ENCODE measurements at regions not wholly inside any gene's neighbourhood (a gene's known extent, or its start where the extent isn't known, plus 50 kb on each side); places are given as distances from the start of the nearest gene placed in this dataset.
"Not testable (repeated sequence)": the region's sequence is repeated elsewhere in the genome, so short reads cannot be mapped to it uniquely, and the experiment has no call there.

DNA sequence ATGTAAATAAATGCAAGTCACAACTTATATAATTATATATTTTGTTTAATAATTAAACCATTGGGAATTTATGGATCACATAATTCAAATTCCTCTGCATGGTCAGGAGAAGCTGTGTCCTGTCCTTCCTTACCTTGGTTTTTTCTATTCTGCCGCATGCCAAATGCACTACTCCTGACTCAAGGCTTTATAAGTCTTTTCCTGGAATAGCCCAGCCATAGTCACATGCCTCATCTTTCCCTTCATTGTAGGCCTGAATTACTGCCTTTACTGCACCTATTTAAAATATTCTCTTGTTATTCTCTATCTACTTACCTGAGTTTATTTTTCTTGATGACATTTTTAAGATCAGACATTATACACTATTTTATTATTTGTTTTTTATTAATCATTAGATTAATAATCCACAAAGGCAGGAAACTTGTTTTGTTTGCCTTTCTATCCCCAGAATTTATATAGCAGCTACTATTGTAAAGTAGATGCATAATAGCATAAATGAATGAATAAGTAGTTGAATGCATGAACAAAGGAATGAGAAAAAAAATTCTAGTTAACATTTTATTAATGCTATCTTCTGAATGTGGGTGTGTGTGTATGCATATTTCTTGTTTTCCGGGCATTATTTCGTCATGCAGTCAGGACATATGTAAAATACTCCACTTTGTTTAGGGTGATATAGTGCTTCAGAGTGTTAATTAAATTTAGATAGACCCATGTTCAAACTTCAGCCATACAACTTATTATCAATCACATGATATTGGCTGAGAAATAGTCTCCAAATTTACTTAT, 955.4 kb upstream of the CDH18 start:
- H3K27me3 ChIP-seq (ENCODE audit: control insufficient read depth in 1 of 2, insufficient read depth in 2 of 2, low read length in 2 of 2); H3K4me1 ChIP-seq (ENCODE audit: insufficient read depth, low read length); H3K4me3 ChIP-seq (ENCODE audit: low read depth in 1 of 2, low read length in 2 of 2); H3K9me3 ChIP-seq (ENCODE audit: low read length); H3K36me3 ChIP-seq (ENCODE audit: insufficient read depth, low read length); H3K27ac ChIP-seq (ENCODE audit: low read depth, low read length); H3K9ac ChIP-seq (ENCODE audit: low read length): not testable (repeated sequence)

GRCh38 chr5:20942603-20943002, 954.6 kb upstream of the CDH18 start:
- H3K9ac ChIP-seq (ENCODE audit: low read length); H3K9me3 ChIP-seq (ENCODE audit: low read length); H3K27ac ChIP-seq (ENCODE audit: low read depth, low read length); H3K36me3 ChIP-seq (ENCODE audit: insufficient read depth, low read length); H3K4me1 ChIP-seq (ENCODE audit: insufficient read depth, low read length); H3K27me3 ChIP-seq (ENCODE audit: control insufficient read depth in 1 of 2, insufficient read depth in 2 of 2, low read length in 2 of 2); H3K4me3 ChIP-seq (ENCODE audit: low read depth in 1 of 2, low read length in 2 of 2): not testable (repeated sequence)

DNA sequence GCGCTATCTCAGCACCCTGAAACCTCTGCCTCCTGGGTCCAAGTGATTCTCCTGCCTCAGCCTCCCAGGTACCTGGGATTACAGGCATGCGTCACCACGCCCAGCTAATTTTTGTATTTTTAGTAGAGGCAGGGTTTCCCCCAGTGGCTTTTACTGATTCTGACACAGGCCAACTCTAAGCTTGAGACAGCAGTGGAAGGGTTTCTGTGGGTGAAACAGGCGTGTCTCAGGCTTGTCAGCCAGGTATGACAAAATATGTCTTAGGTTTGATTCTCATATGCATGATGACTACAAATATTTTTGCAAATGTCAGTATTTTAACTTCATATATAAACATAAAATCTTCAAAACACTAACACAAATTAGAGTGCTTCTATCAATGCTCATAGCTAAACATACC, 952.8 kb upstream of the CDH18 start:
- H3K27me3 ChIP-seq (ENCODE audit: control insufficient read depth in 1 of 2, insufficient read depth in 2 of 2, low read length in 2 of 2); H3K36me3 ChIP-seq (ENCODE audit: insufficient read depth, low read length); H3K9ac ChIP-seq (ENCODE audit: low read length); H3K4me3 ChIP-seq (ENCODE audit: low read depth in 1 of 2, low read length in 2 of 2); H3K9me3 ChIP-seq (ENCODE audit: low read length); H3K4me1 ChIP-seq (ENCODE audit: insufficient read depth, low read length); H3K27ac ChIP-seq (ENCODE audit: low read depth, low read length): not testable (repeated sequence)

GRCh38 chr5:20890936-20891335, 902.9 kb upstream of the CDH18 start:
- not testable (repeated sequence) for H3K36me3 ChIP-seq (ENCODE audit: insufficient read depth, low read length); H3K4me3 ChIP-seq (ENCODE audit: low read depth in 1 of 2, low read length in 2 of 2); H3K4me1 ChIP-seq (ENCODE audit: insufficient read depth, low read length); H3K27me3 ChIP-seq (ENCODE audit: control insufficient read depth in 1 of 2, insufficient read depth in 2 of 2, low read length in 2 of 2); H3K9ac ChIP-seq (ENCODE audit: low read length); H3K27ac ChIP-seq (ENCODE audit: low read depth, low read length); H3K9me3 ChIP-seq (ENCODE audit: low read length)

- H3K36me3 ChIP-seq (ENCODE audit: insufficient read depth, low read length); H3K27ac ChIP-seq (ENCODE audit: low read depth, low read length); H3K27me3 ChIP-seq (ENCODE audit: control insufficient read depth in 1 of 2, insufficient read depth in 2 of 2, low read length in 2 of 2); H3K9ac ChIP-seq (ENCODE audit: low read length); H3K4me1 ChIP-seq (ENCODE audit: insufficient read depth, low read length); H3K9me3 ChIP-seq (ENCODE audit: low read length); H3K4me3 ChIP-seq (ENCODE audit: low read depth in 1 of 2, low read length in 2 of 2): not testable (repeated sequence)
Observed at GRCh38 chr5:20875726-20876125, 887.7 kb upstream of the CDH18 start.

GRCh38 chr5:20865892-20866291, 877.9 kb upstream of the CDH18 start:
- H3K4me1 ChIP-seq (ENCODE audit: insufficient read depth, low read length); H3K27me3 ChIP-seq (ENCODE audit: control insufficient read depth in 1 of 2, insufficient read depth in 2 of 2, low read length in 2 of 2); H3K36me3 ChIP-seq (ENCODE audit: insufficient read depth, low read length); H3K4me3 ChIP-seq (ENCODE audit: low read depth in 1 of 2, low read length in 2 of 2); H3K27ac ChIP-seq (ENCODE audit: low read depth, low read length); H3K9ac ChIP-seq (ENCODE audit: low read length); H3K9me3 ChIP-seq (ENCODE audit: low read length): not testable (repeated sequence)

GRCh38 chr5:20833081-20833627, 845.2 kb upstream of the CDH18 start:
- no peak overlapping the region for H3K4me3 ChIP-seq (ENCODE audit: low read depth in 1 of 2, low read length in 2 of 2)
- H3K4me1 ChIP-seq (ENCODE audit: insufficient read depth, low read length): no peaks in the 10 kb centered on the region
- H3K9me3 ChIP-seq (ENCODE audit: low read length): no peaks in the 10 kb centered on the region
- no peak overlapping the region for H3K27ac ChIP-seq (ENCODE audit: low read depth, low read length)
- H3K36me3 ChIP-seq (ENCODE audit: insufficient read depth, low read length): no peaks in the 10 kb centered on the region
- no peaks in the 10 kb centered on the region for H3K27me3 ChIP-seq (ENCODE audit: control insufficient read depth in 1 of 2, insufficient read depth in 2 of 2, low read length in 2 of 2)
- H3K9ac ChIP-seq (ENCODE audit: low read length): no peak overlapping the region

DNA sequence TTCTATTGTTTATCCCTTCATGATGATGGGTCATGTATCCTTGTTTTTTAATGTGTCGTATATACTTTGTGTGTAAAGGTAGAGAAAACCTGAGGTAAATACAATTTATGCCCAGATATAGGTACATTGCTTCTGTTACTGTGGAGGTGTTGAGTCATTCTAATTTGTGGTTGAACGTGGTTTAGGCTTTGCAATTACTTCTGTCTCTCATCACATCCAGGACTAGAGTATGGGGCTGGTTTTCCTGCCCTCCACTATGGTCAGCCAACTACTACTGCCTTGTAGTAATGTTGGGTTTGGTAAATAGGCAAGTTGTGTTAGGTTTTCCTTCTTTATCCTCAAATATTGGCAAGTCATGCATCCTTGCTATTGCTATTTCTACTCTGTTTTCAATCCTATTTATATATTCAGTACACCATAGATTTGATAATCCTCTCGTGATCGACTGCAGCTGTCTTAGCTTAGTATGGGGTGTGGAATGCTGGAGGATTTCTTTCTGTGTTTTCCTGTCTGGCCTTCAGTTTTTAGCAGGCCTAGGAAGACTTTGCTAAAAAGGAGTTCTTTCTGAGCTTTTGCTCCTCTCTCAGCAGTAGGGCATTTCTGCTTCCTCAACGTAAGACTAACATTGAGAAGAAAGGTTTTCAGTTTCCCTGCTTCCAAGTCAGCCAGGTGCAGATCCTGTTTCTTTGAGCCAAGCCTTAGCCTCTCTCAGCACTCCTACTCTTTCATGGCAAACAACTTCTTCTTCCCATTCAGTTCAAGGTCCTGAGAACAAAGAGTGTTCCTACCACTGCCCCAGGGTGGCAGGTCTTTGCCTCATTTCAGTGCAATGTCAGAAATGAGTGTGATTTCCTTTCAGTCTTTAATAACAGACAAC, 844.4 kb upstream of the CDH18 start:
- H3K27me3 ChIP-seq (ENCODE audit: control insufficient read depth in 1 of 2, insufficient read depth in 2 of 2, low read length in 2 of 2): no peaks in the 10 kb centered on the region
- no peak overlapping the region for H3K27ac ChIP-seq (ENCODE audit: low read depth, low read length)
- no peaks in the 10 kb centered on the region for H3K4me1 ChIP-seq (ENCODE audit: insufficient read depth, low read length)
- no peaks in the 10 kb centered on the region for H3K9me3 ChIP-seq (ENCODE audit: low read length)
- H3K4me3 ChIP-seq (ENCODE audit: low read depth in 1 of 2, low read length in 2 of 2): no peak overlapping the region
- no peak overlapping the region for H3K9ac ChIP-seq (ENCODE audit: low read length)
- H3K36me3 ChIP-seq (ENCODE audit: insufficient read depth, low read length): no peaks in the 10 kb centered on the region

DNA sequence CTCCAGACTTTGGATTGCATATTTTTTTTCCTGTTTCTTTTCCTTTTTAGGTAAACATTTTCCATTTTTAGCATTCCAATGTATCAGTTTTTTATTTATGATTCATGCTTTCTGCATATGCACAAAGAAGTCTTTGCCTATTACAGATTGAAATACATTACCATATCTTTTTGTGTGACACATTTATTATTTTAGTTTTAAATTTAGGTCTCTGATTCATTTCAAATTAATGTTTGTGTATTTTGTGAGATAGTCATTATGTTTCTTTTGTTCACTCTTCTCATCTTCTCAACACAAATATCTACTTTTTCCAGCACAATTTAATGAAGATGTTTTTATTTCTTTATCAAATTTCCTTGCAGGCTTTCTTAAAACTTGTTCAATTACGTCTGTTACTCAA, 838.0 kb upstream of the CDH18 start:
- not testable (repeated sequence) for H3K9ac ChIP-seq (ENCODE audit: low read length); H3K4me1 ChIP-seq (ENCODE audit: insufficient read depth, low read length); H3K36me3 ChIP-seq (ENCODE audit: insufficient read depth, low read length); H3K27ac ChIP-seq (ENCODE audit: low read depth, low read length); H3K4me3 ChIP-seq (ENCODE audit: low read depth in 1 of 2, low read length in 2 of 2); H3K9me3 ChIP-seq (ENCODE audit: low read length); H3K27me3 ChIP-seq (ENCODE audit: control insufficient read depth in 1 of 2, insufficient read depth in 2 of 2, low read length in 2 of 2)

DNA sequence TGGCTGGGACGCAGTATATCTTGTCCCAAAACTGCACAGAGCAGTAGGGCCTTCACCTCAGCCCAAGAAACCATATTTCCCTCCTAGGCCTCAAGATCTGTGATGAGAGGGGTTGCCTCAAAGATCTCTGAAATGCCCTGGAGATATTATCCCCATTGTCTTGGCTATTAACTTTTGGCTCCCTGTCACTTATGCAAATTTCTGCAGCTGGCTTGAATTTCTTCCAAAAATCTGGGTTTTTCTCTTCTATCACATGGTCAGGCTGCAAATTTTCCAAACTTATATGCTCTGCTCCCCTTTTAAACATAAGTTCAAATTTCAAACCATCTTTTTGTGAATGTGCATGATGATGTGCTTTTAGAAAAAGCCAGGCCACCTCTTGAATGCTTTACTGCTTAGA, 809.2 kb upstream of the CDH18 start:
- not testable (repeated sequence) for H3K9me3 ChIP-seq (ENCODE audit: low read length); H3K9ac ChIP-seq (ENCODE audit: low read length); H3K36me3 ChIP-seq (ENCODE audit: insufficient read depth, low read length); H3K4me1 ChIP-seq (ENCODE audit: insufficient read depth, low read length); H3K4me3 ChIP-seq (ENCODE audit: low read depth in 1 of 2, low read length in 2 of 2); H3K27me3 ChIP-seq (ENCODE audit: control insufficient read depth in 1 of 2, insufficient read depth in 2 of 2, low read length in 2 of 2); H3K27ac ChIP-seq (ENCODE audit: low read depth, low read length)

DNA sequence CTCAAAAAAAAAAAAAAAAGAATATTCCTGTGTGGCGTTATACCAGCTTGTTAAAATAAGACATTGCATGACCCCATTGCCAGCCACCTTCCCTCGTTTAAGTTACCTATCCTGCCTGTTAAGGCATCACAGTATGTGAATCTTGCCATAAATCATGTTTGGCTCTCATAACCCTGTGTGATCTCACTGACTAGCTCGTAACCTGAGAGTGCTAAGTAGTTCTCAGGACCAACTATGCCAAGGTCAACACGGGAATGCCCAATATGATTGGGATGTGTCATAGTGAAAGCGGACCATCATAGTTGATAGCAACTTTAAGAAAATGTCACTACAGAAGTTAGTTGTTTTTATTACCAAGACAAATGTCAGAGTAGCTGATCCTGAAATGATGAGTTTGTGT, 796.8 kb upstream of the CDH18 start:
- not testable (repeated sequence) for H3K4me1 ChIP-seq (ENCODE audit: insufficient read depth, low read length); H3K9ac ChIP-seq (ENCODE audit: low read length); H3K9me3 ChIP-seq (ENCODE audit: low read length); H3K27me3 ChIP-seq (ENCODE audit: control insufficient read depth in 1 of 2, insufficient read depth in 2 of 2, low read length in 2 of 2); H3K4me3 ChIP-seq (ENCODE audit: low read depth in 1 of 2, low read length in 2 of 2); H3K36me3 ChIP-seq (ENCODE audit: insufficient read depth, low read length); H3K27ac ChIP-seq (ENCODE audit: low read depth, low read length)

DNA sequence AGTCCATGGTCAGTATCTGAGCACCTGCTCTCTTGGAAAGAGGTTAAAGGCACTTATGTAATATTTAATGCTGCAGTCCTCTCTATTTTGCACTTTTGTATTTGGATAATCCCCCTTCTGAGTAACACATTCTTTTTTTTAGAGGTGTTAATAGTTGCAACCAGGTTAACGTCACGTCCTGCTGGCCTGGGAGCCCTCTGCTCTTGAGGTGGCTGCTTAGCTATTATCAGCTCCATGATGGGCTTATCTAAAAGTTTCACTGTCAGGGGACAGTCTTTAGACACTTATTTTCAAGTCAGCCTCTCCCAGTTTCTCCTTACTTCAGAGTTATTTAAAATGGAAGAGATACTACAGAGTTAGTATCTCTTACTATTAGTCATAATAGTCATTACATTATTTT, 795.5 kb upstream of the CDH18 start:
- H3K27ac ChIP-seq (ENCODE audit: low read depth, low read length); H3K9ac ChIP-seq (ENCODE audit: low read length); H3K27me3 ChIP-seq (ENCODE audit: control insufficient read depth in 1 of 2, insufficient read depth in 2 of 2, low read length in 2 of 2); H3K36me3 ChIP-seq (ENCODE audit: insufficient read depth, low read length); H3K9me3 ChIP-seq (ENCODE audit: low read length); H3K4me1 ChIP-seq (ENCODE audit: insufficient read depth, low read length); H3K4me3 ChIP-seq (ENCODE audit: low read depth in 1 of 2, low read length in 2 of 2): not testable (repeated sequence)
